ENCODE measurements at regions not wholly inside any gene's neighbourhood (a gene's known extent, or its start where the extent isn't known, plus 50 kb on each side); places are given as distances from the start of the nearest gene placed in this dataset.

- TF ChIP-seq CTCF (IDR thresholded peaks at IDR 0.05) (no peak), EZH2 (IDR thresholded peaks at IDR 0.05; ENCODE audit: borderline replicate concordance, insufficient read depth, low read depth, low read length, poor library complexity, severe bottlenecking) (no peak)
These were observed 1218.0 kb downstream of the NSUN3 start for GRCh38 chr3:95280711-95281352.

All from B cell (primary cell).